Mononuclear cell (primary cell): ENCODE measurements at regions not wholly inside any gene's neighbourhood (a gene's known extent, or its start where the extent isn't known, plus 50 kb on each side); places are given as distances from the start of the nearest gene placed in this dataset.

Experiments used
- H3K27me3 ChIP-seq: 2 replicates; pipeline ENCODE4 v1.6.0; 2011; ENCODE audit warnings: low read length, control low read depth; ENCODE audit not compliant: insufficient read depth
- H3K4me1 ChIP-seq: 2 replicates; pipeline ENCODE4 v1.5.1; 2011; ENCODE audit warnings: mild to moderate bottlenecking, low read length, control low read depth; ENCODE audit not compliant: insufficient read depth
- H3K4me3 ChIP-seq: 2 replicates; pipeline ENCODE4 v1.5.1; 2011; ENCODE audit warnings: mild to moderate bottlenecking, low read length, moderate library complexity
- H3K9me3 ChIP-seq: 2 replicates; pipeline ENCODE4 v1.5.1; 2011; ENCODE audit warnings: low read depth, mild to moderate bottlenecking, control low read depth, low read length

DNA sequence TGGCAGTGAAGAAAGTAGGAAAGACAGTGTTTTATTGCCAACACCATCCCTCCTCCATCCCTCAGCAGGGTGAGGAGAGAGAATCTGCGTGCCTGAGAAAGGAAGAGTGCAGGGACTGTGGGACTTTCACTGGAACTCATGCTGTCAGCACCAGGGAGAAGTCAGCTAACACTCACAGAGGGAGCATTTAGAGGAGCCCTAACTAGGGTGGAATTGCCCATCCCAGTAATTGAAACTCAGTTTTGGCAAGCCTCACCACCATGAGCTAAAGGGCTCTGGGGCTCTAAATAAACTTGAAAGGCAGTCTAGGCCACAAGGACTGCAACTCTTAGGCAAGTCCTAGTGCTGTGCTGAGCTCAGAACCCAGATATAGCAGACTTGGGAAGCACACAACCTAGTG lies 622.3 kb downstream of the SEMA5A start:
- no peaks in the 10 kb centered on the region for H3K27me3 ChIP-seq
- no peaks in the 10 kb centered on the region for H3K9me3 ChIP-seq

DNA sequence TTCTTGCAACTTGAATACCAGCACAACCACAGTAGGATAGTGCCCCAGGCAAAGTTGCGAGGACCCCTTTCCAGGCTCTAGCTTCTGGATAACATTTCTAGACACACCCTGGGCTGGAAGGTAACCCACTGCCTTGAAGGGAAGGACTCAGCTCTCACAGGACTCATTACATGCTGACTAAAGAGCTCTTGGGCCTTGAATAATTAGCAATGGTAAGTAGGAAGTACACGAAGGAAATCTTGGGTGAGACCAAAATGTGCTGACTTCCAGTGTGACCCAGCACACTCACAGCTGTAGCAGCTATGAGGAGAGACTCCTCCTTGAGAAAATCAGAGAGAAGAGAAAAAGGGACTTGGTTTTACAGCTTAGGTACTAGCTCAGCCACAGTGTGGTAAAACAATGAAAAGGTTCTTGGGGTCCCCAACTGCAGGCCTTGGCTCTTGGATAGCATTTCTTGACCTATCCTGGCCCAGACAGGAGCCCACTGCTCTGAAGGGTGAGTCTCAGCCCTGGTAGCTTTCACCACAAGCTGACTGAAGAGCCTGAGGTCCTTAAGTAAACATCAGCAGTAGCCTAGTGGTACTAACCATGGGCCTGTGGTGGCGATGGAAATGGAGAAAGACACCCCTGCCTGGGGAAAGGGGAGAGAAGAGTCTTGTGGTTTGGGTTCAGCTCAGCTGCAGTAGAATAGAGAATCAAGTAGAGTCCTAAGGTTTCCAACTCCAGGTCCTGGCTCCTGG lies 621.7 kb downstream of the SEMA5A start:
- no peaks in the 10 kb centered on the region for H3K4me1 ChIP-seq
- no peak overlapping the region for H3K4me3 ChIP-seq
- H3K9me3 ChIP-seq: no peaks in the 10 kb centered on the region
- no peaks in the 10 kb centered on the region for H3K27me3 ChIP-seq

More for the DNA sequence above, 622.3 kb downstream of the SEMA5A start:
- H3K4me1 ChIP-seq: no peaks in the 10 kb centered on the region
- no peak overlapping the region for H3K4me3 ChIP-seq

DNA sequence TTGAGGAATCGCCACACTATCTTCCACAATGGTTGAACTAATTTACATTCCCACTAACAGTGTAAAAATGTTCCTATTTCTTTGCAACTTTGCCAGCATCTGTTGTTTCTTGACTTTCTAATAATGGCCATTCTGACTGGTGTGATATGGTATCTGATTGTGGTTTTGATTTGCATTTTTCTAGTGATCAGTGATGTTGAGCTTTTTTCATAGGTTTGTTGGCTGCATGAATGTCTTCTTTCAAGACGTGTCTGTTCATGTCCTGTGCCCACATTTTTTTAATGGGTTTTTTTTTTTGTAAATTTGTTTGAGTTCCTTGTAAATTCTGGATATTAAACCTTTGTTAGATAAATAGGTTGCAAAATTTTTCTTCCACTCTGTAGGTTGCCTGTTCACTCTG lies 615.9 kb downstream of the SEMA5A start:
- H3K27me3 ChIP-seq: no peaks in the 10 kb centered on the region
- no peak overlapping the region for H3K4me3 ChIP-seq
- H3K9me3 ChIP-seq: no peaks in the 10 kb centered on the region
- H3K4me1 ChIP-seq: no peaks in the 10 kb centered on the region

GRCh38 chr5:8934455-8934854 lies 611.4 kb downstream of the SEMA5A start:
- H3K4me1 ChIP-seq: no peaks in the 10 kb centered on the region
- no peak overlapping the region for H3K4me3 ChIP-seq
- H3K9me3 ChIP-seq: no peaks in the 10 kb centered on the region
- H3K27me3 ChIP-seq: no peaks in the 10 kb centered on the region

DNA sequence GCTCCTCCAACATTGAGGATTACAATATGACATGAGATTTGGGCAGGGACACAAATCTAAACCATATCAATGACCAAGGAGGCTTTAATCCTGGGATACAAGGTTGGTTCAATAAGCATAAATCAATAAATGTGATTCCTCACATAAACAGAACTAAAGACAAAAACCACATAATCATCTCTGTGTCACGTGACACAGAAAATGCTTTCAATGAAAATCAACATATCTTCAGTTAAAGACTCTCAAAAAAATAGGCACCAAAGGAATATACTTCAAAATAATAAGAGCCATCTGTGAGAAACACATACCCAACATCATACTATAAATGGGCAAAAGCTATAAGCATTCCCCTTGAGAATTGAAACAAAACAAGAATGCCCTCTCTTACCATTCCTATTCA lies 604.9 kb downstream of the SEMA5A start:
- Histone ChIP-seq H3K4me3 (no peak overlapping the region), H3K4me1 (no peaks in the 10 kb centered on the region), H3K27me3 (no peaks in the 10 kb centered on the region), H3K9me3 (peaks cover 9% of the 10 kb centered on the region)

- no peaks in the 10 kb centered on the region for H3K27me3 ChIP-seq
- H3K9me3 ChIP-seq: peaks cover 9% of the 10 kb centered on the region
- no peaks in the 10 kb centered on the region for H3K4me1 ChIP-seq
- no peak overlapping the region for H3K4me3 ChIP-seq
Observed at GRCh38 chr5:8943301-8943700, 602.6 kb downstream of the SEMA5A start.

GRCh38 chr5:8944005-8944404 lies 601.9 kb downstream of the SEMA5A start:
- Histone ChIP-seq H3K4me3 (no peak overlapping the region), H3K27me3 (no peaks in the 10 kb centered on the region), H3K4me1 (no peaks in the 10 kb centered on the region), H3K9me3 (peaks cover 9% of the 10 kb centered on the region)

- H3K9me3 ChIP-seq: peaks cover 5% of the 10 kb centered on the region
- no peak overlapping the region for H3K4me3 ChIP-seq
- no peaks in the 10 kb centered on the region for H3K4me1 ChIP-seq
- no peaks in the 10 kb centered on the region for H3K27me3 ChIP-seq
Observed at GRCh38 chr5:8945972-8946371, 599.9 kb downstream of the SEMA5A start.

GRCh38 chr5:8949908-8950307 lies 596.0 kb downstream of the SEMA5A start:
- no peaks in the 10 kb centered on the region for H3K27me3 ChIP-seq

DNA sequence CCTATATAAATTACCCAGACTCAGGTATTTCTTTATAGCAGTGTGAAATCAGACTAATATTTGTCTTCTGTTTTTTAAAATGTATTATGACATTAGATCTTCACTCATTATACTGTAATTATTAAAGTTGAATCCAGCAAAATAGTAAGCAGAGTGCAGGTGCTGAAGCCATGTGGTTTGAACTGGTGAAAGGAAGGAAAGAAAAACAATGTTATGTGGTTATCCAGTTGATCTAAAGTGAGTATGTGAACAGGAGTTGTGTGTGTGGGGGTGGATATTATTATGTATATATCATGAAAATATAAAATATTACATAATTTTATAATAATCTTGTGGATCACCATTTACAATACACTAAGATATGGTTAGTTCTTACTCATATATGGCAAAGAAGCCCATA lies 593.7 kb downstream of the SEMA5A start:
- H3K4me1 ChIP-seq: no peaks in the 10 kb centered on the region
- H3K9me3 ChIP-seq: no peaks in the 10 kb centered on the region
- no peaks in the 10 kb centered on the region for H3K27me3 ChIP-seq
- no peak overlapping the region for H3K4me3 ChIP-seq

More at GRCh38 chr5:8949908-8950307, 596.0 kb downstream of the SEMA5A start:
- no peaks in the 10 kb centered on the region for H3K9me3 ChIP-seq
- H3K4me1 ChIP-seq: no peaks in the 10 kb centered on the region
- no peak overlapping the region for H3K4me3 ChIP-seq

DNA sequence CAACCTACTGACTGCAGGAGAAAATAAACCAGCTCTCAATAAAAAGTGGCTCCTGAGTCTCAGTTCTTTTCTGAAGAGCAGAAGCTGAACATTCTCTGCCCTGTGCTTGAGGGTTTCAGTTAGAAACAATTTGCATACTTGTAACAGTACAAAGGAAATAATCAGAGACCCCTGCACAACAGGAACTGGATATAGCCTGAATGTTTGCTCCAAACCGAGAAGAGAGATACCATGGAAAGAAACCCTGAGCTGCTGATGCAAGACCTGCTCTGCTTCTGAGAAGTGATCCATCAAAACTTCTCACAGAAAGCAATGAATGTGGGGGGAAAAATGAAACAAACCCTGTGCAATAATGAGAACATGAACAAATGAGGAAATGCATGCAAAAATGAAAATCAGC lies 592.9 kb downstream of the SEMA5A start:
- Histone ChIP-seq H3K9me3 (no peaks in the 10 kb centered on the region), H3K4me3 (no peak overlapping the region), H3K4me1 (no peaks in the 10 kb centered on the region), H3K27me3 (no peaks in the 10 kb centered on the region)

GRCh38 chr5:8953911-8954438 lies 591.9 kb downstream of the SEMA5A start:
- Histone ChIP-seq H3K4me1 (no peaks in the 10 kb centered on the region), H3K4me3 (no peak overlapping the region)

GRCh38 chr5:8954801-8955200 lies 591.1 kb downstream of the SEMA5A start:
- H3K4me3 ChIP-seq: no peak overlapping the region
- no peaks in the 10 kb centered on the region for H3K9me3 ChIP-seq
- no peaks in the 10 kb centered on the region for H3K27me3 ChIP-seq
- no peaks in the 10 kb centered on the region for H3K4me1 ChIP-seq

More at GRCh38 chr5:8953911-8954438, 591.9 kb downstream of the SEMA5A start:
- no peaks in the 10 kb centered on the region for H3K9me3 ChIP-seq
- H3K27me3 ChIP-seq: no peaks in the 10 kb centered on the region

GRCh38 chr5:8956659-8957058 lies 589.2 kb downstream of the SEMA5A start:
- no peaks in the 10 kb centered on the region for H3K4me1 ChIP-seq
- no peaks in the 10 kb centered on the region for H3K9me3 ChIP-seq
- H3K4me3 ChIP-seq: no peak overlapping the region
- H3K27me3 ChIP-seq: no peaks in the 10 kb centered on the region

DNA sequence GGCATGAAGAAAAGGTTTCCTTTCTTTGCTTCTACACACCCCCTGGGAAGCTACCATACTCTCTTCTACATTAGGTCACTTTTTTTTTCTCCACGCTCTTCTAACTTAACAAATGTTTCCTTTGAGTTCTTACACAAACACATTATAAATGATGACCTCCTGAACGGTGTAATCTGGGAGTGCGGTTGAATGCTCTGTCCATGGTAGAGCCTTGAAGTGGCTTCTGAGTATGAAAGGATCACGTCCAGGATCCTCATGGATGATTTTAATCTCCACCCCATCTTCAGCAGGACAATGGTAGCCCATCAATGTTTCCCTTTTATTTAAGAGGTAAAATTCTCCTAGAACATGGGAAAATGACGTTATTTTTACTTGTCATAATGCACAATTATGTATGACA lies 587.3 kb downstream of the SEMA5A start:
- H3K4me3 ChIP-seq: no peak overlapping the region
- H3K9me3 ChIP-seq: no peaks in the 10 kb centered on the region
- H3K4me1 ChIP-seq: no peaks in the 10 kb centered on the region
- no peaks in the 10 kb centered on the region for H3K27me3 ChIP-seq

GRCh38 chr5:8961219-8961618 lies 584.7 kb downstream of the SEMA5A start:
- Histone ChIP-seq H3K9me3 (no peaks in the 10 kb centered on the region), H3K4me1 (no peaks in the 10 kb centered on the region), H3K4me3 (no peak overlapping the region), H3K27me3 (no peaks in the 10 kb centered on the region)
